Panc1 (cell line): ENCODE measurements at regions not wholly inside any gene's neighbourhood (a gene's known extent, or its start where the extent isn't known, plus 50 kb on each side); places are given as distances from the start of the nearest gene placed in this dataset.

Experiments used
- ATAC-seq: fragments of 200-7000 bp; cut with Tn5 transposase; 2 replicates; pipeline ENCODE4 v1.9.1; 2020; ENCODE audit warnings: mild to moderate bottlenecking, moderate library complexity
- BruUV-seq: library from RNA; stranded (reverse); fragments of 400-500 nt; replicated peaks from 2 replicates; lab custom pipeline; 2021; lab: Mats Ljungman, UMichigan
- CTCF ChIA-PET: fragments of 300-600 bp; sonication (Branson Sonifier 250); formaldehyde crosslinking; loops from one replicate; lab custom pipeline; 2022; ENCODE audit warnings: antibody characterized with exemption; lab: Charles Lee
- POLR2A ChIA-PET: fragments of 300-600 bp; sonication (Branson Sonifier 250); formaldehyde crosslinking; loops from one replicate; lab custom pipeline; 2022; ENCODE audit warnings: antibody characterized with exemption; lab: Charles Lee
- DNase-seq: peaks from one replicate; pipeline ENCODE4 v3.0.0-alpha.2; 2010; ENCODE audit warnings: low read depth, low spot score
- H3K27ac ChIP-seq: 2 replicates; pipeline ENCODE4 v1.5.1; 2011; ENCODE audit warnings: mild to moderate bottlenecking, low read length, inconsistent platforms
- H3K27me3 ChIP-seq: fragments of 200-500 bp; sonication (Bioruptor generic); 2 replicates; pipeline ENCODE4 v1.6.0; 2014; ENCODE audit warnings: low read length, inconsistent platforms; ENCODE audit not compliant: control insufficient read depth, insufficient read depth
- H3K36me3 ChIP-seq: fragments of 200-500 bp; sonication (Bioruptor generic); 2 replicates; pipeline ENCODE4 v1.5.1; 2014; ENCODE audit warnings: inconsistent platforms, mild to moderate bottlenecking, low read length, moderate library complexity; ENCODE audit not compliant: control insufficient read depth, insufficient read depth
- H3K4me1 ChIP-seq: 2 replicates; pipeline ENCODE4 v1.5.1; 2011; ENCODE audit warnings: inconsistent platforms, mild to moderate bottlenecking, low read length, moderate library complexity; ENCODE audit not compliant: control insufficient read depth, insufficient read depth
- H3K4me3 ChIP-seq, 2 experiments: 2 replicates each; pipeline ENCODE4 v1.5.1; 2011 to 2012; ENCODE audit warnings: low read depth in 2 of 2, low read length in 2 of 2, mild to moderate bottlenecking in 2 of 2, inconsistent platforms in 1 of 2, moderate library complexity in 1 of 2
- H3K9me3 ChIP-seq: fragments of 200-500 bp; sonication (Bioruptor generic); 2 replicates; pipeline ENCODE4 v1.5.1; 2014; ENCODE audit warnings: low read depth, mild to moderate bottlenecking, inconsistent platforms, low read length, moderate library complexity; ENCODE audit not compliant: control insufficient read depth, insufficient read depth
- CTCF ChIP-seq: fragments of 450-650 bp; IDR thresholded peaks from 2 replicates; pipeline ENCODE4 v1.5.1; 2017; ENCODE audit warnings: mild to moderate bottlenecking
- POLR2AphosphoS5 ChIP-seq: IDR thresholded peaks from 2 replicates; pipeline ENCODE4 v1.6.1; 2012; ENCODE audit warnings: mild to moderate bottlenecking, low read depth, low read length, moderate library complexity
- REST ChIP-seq, 2 experiments: IDR thresholded peaks; 2 replicates each; pipeline ENCODE4 v1.6.1; 2011 to 2012; ENCODE audit warnings: low read depth in 2 of 2, control low read depth in 1 of 2, low read length in 1 of 2, mild to moderate bottlenecking in 1 of 2, moderate library complexity in 1 of 2; ENCODE audit not compliant: insufficient read depth in 1 of 2
- SIN3A ChIP-seq: IDR thresholded peaks from 2 replicates; pipeline ENCODE4 v1.6.1; 2012; ENCODE audit warnings: low read depth, mild to moderate bottlenecking, low read length, moderate library complexity, borderline replicate concordance; ENCODE audit not compliant: insufficient read depth
- in situ Hi-C: cut with HindIII; loops from 2 replicates; pipeline ENCODE4 v1.10.0; 2016; ENCODE audit warnings: low sequenced_read_pairs, low pct_unique_long_range_greater_than_20kb
- intact Hi-C: fragments of 100-400 bp; cut with micrococcal nuclease; formaldehyde crosslinking; loops from one replicate; pipeline ENCODE4 v1.10.0; 2022; ENCODE audit not compliant: unreplicated experiment

GRCh38 chr3:117282566-117282965, 573.0 kb downstream of the TUSC7 start:
- no peaks in the 10 kb centered on the region for H3K9me3 ChIP-seq
- ChIA-PET CTCF (no interaction called here), POLR2A (no interaction called here)
- no peak overlapping the region for H3K4me3 ChIP-seq
- no peak for TF ChIP-seq CTCF
- in situ Hi-C loops (no loop called here), intact Hi-C loops (no loop called here)
- no TSS peak for BruUV-seq
- H3K27ac ChIP-seq = no peak overlapping the region
- no peaks in the 10 kb centered on the region for H3K36me3 ChIP-seq
- ATAC-seq = no peak
- no peaks in the 10 kb centered on the region for H3K4me1 ChIP-seq
- no peak for DNase-seq
- no peaks in the 10 kb centered on the region for H3K27me3 ChIP-seq

GRCh38 chr3:117285737-117286136, 576.2 kb downstream of the TUSC7 start:
- TF ChIP-seq POLR2AphosphoS5 (no peak), REST (IDR thresholded peaks at IDR 0.05; ENCODE audit: insufficient read depth in 1 of 2, low read depth in 2 of 2, low read length in 1 of 2) (no peak)
- no peaks in the 10 kb centered on the region for H3K9me3 ChIP-seq
- ATAC-seq (no peak), DNase-seq (no peak)
- ChIA-PET CTCF (no interaction called here), POLR2A (no interaction called here)
- H3K4me1 ChIP-seq = no peaks in the 10 kb centered on the region
- no peak overlapping the region for H3K4me3 ChIP-seq
- no peaks in the 10 kb centered on the region for H3K36me3 ChIP-seq
- intact Hi-C loops = no loop called here
- BruUV-seq = no TSS peak
- H3K27ac ChIP-seq = no peak overlapping the region
- in situ Hi-C loops = no loop called here
- no peaks in the 10 kb centered on the region for H3K27me3 ChIP-seq

GRCh38 chr3:117286488-117286887, 576.9 kb downstream of the TUSC7 start:
- H3K4me1 ChIP-seq = no peaks in the 10 kb centered on the region
- no peak overlapping the region for H3K4me3 ChIP-seq
- DNase-seq (no peak), ATAC-seq (no peak)
- ChIA-PET CTCF (no interaction called here), POLR2A (no interaction called here)
- intact Hi-C loops = no loop called here
- no peaks in the 10 kb centered on the region for H3K27me3 ChIP-seq
- no peak overlapping the region for H3K27ac ChIP-seq
- no peaks in the 10 kb centered on the region for H3K36me3 ChIP-seq
- no peak for TF ChIP-seq SIN3A
- no peak for TF ChIP-seq REST (IDR thresholded peaks at IDR 0.05; ENCODE audit: insufficient read depth in 1 of 2, low read depth in 2 of 2, low read length in 1 of 2)
- TF ChIP-seq POLR2AphosphoS5 = no peak
- in situ Hi-C loops = no loop called here
- H3K9me3 ChIP-seq = no peaks in the 10 kb centered on the region
- BruUV-seq = no TSS peak
